NCI-H1105 (cell line): ENCODE measurements at regions not wholly inside any gene's neighbourhood (a gene's known extent, or its start where the extent isn't known, plus 50 kb on each side); places are given as distances from the start of the nearest gene placed in this dataset.
"Not testable (repeated sequence)": the region's sequence is repeated elsewhere in the genome, so short reads cannot be mapped to it uniquely, and the experiment has no call there.

Source experiments
- DNase-seq: peaks from one replicate; lab custom pipeline; 2025; lab: John Stamatoyannopoulos, UW

DNA sequence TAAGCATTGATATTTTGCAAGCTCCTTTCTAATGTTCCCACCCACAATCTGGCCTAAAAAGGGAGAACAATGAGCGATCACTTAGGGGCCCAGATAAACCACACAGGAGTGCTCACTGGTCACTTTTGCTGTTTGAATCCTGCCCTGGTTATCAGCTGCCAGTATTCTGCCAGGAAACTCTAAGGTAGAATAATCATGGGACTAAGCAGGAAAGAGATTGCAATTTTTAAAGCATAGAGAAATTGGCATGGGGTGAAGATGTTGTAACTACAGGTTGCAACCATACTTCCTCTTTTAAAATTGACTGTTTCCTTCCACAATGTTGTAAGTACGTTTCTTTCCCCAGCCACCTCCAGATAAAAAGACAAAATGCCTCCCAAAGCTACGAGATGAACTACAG lies 251.2 kb upstream of the CDH11 start:
- no peak for DNase-seq

- DNase-seq: no peak
These were observed 250.3 kb upstream of the CDH11 start for GRCh38 chr16:65372171-65372570.

DNA sequence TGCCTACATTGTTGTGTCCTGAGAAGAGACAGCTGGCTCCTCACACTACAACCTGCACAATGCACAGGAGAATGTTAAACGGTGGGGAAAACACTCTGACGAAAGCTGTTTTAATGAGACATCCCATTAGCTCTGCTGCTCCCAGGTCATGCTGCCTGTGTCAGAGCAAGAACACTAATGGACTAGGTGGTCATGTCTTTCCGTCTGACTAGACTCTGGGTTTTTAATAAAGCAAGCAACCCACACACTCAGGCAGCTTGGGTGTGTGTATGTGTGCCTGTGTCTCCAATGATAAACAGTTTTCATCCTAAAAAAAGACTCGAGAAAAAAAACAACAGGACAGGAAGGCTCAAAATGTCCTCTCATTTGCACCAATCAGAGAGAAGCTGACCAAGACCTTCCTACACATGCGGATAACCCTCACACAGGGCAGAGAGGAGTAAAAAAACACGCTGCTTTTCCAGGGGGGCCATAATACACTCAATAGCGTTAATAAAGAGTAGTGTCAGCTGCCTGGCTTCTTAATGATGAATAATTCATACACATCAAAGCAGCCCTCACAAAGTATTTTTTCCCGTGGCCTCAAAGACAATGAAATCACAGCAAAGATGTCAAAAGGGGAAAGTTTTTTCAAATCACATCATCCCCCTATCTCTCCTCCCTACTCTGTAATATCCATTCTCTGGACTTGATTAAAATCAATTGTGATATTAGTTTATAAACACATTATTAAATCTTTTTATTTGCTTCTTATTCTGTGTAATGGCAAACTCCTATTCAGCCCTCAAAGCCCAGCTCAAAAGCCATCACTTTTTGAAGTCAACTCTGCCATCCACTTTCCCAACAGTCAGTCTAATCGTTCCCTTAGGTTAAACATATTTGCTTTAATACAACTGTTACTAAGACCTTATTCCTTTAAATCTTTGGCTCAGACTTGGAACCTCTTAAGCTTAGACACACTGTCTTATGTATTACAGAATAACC lies 244.2 kb upstream of the CDH11 start:
- DNase-seq: no peak

DNA sequence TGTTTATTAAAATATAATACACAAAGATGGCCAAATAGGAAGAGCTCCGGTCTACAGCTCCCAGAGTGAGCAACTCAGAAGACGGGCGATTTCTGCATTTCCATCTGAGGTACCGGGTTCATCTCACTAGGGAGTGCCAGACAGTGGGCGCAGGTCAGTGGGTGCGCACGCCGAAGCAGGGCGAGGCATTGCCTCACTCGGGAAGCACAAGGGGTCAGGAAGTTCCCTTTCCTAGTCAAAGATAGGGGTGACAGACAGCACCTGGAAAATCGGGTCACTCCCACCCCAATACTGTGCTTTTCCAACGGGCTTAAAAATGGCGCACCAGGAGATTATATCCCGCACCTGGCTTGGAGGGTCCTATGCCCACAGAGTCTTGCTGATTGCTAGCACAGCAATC lies 234.9 kb upstream of the CDH11 start:
- DNase-seq: not testable (repeated sequence)

- no peak for DNase-seq
These were observed 233.8 kb upstream of the CDH11 start for GRCh38 chr16:65355706-65356105.

DNA sequence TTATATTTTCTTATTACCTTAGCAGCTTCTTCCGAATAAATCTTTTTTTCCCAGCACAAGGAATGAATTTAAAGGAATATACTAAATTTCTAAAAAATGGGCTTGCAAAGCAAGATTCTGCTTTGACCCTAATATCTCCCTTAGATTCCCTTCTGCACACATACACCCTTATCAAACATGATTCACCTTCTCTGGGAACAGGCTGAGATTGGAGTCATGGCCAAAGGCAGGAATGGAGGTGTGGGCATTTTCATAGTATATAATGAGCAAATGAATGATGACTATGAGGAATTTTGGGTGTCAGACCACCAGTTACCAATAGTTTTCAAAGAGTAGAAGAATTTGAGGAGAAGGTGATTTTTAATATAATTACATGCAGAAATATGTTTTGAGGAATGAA lies 231.3 kb upstream of the CDH11 start:
- DNase-seq: no peak

DNA sequence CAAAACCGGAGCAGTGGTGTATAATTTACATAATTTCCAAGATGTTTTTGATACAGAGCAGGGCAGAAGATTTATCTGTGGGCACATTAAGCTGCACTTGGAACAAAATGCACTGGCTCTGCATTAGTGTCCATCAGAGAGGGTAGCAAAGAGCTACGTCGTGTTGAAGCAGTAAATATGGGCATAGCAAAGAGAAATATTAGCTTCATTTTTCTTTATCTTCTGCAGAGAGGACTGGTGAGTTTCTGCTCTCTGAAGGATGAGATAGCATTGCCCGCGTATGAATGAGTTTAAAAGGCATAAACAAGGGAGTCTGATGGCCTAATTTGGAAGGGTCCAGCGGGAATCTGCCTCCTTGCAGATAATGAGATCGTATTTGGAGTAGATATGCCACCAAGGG lies 227.8 kb upstream of the CDH11 start:
- no peak for DNase-seq

- DNase-seq: no peak
These were observed 221.7 kb upstream of the CDH11 start for GRCh38 chr16:65343556-65343955.

DNA sequence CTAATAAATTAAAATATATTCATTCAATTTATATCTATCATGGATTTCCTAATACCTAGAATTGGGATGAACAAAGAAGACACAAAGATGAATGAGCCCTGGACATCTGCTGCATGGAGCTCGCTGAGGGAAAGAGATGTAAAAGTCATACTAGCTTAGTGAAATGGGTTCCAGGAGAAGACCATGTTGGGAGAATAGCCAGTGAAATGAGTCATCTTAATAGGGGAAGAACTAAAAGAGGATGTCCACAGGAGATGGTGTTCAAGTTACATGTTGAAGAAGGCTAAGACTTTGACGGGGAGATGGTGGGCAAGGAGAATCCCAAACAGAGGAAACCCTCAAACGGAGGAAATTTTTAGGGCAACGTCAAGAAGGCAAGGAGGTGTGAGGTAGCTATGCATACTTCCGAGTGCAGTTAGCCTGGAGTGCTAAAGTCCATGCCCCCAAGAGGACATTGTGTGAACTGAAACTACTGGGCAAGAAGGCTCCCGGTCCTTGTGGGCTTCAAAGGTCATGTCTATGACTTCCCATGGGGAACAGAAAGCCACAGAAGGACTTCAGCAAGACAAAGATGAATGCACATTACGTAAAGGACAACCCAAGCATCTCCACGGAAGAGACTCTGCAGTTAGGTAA lies 220.5 kb upstream of the CDH11 start:
- DNase-seq: no peak

DNA sequence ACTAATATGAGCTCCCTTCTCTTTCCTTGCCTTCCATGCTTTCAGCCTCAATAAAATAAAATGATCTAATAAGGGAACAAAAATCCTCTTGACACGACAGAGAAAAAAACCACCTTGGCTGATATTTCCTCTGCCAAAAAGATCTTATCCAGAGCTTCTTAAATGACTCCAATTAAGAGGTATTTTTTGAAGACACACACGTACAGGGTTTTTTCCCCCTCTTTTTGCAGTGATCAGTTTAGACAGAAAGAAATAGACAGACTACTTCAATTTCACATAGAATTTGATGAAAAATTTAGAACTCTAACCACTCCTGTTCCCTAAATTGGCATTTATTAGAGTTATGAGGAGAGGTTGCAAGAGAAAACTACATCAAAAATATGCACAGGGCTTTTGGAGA lies 217.2 kb upstream of the CDH11 start:
- no peak for DNase-seq

DNA sequence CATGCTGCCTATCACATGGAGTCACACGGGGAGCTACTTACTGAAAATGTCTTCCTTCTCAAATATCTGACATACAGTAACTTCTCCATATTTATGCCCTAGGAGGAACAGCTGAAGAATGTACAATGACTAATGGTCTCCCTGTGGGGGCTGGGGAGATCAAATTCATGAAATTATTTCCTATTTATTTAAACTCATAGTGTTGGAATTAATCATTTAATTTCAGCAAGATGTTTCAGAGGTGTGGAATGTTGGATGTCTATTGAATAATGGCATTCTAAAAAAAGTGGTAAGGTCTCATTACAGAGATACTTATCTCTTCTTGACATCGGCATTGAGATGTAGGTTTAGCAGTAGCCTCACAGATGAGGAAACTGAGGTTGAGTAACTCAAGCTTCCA lies 214.3 kb upstream of the CDH11 start:
- DNase-seq: no peak

DNA sequence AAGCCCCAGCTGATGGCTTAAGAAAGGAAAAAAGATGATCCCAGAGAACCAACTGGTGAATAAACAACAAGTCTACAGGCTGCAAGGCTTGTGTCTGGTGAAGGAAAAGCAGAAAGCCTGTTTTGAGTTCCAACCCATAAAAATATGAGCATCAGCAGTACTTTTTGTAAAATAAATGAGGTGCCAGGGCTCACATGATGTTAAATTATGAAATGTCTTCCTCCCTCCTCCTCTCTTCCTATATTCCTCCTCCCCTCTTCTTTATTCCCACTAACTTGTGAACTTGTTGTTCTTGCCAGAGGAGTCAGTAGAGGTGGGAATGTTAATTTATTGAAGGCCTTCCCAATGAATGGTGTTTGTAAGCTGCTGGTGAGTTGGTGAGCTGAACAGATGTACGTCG lies 212.2 kb upstream of the CDH11 start:
- DNase-seq: no peak

GRCh38 chr16:65333283-65333682 lies 211.4 kb upstream of the CDH11 start:
- DNase-seq: no peak

DNA sequence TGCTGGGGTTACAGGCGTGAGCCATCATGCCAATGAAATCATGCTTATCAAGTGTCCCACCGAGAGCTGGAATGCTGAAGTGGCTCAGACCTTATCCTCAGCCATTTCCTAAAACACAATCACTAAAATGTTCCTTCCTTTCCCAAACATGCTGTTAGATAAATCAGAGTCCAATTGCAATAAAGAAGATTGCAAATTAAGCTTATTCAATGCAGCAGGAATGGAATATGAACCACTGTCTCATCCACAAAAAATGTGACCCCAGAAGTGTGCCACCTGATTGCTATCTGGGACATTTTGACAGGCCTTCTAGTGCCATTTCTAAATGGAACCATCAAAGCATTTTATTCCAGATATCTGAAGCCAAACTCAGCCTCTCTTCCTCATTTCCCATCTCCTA lies 205.5 kb upstream of the CDH11 start:
- no peak for DNase-seq

DNA sequence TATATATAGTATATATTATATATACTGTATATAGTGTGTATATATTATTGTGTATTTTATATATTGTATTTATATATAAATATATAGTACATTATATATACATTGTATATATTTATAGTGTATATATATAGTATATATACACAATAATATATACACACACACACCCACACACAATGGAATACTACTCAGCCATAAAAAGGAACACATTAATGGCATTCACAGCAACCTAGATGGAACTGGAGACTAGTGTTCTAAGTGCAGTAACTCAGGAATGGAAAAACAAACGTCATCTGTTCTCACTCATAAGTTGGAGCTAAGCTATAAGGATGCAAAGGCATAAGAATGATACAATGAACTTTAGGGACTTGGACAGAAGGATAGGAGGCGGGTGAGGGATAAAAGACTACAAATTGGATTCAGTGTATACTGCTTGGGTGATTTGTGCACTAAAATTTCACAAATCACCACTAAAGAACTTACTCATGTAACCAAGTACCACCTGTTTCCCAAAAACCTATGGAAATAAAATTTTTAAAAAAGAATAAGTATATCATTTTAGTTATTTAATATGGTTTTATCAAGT lies 201.9 kb upstream of the CDH11 start:
- DNase-seq: no peak

DNA sequence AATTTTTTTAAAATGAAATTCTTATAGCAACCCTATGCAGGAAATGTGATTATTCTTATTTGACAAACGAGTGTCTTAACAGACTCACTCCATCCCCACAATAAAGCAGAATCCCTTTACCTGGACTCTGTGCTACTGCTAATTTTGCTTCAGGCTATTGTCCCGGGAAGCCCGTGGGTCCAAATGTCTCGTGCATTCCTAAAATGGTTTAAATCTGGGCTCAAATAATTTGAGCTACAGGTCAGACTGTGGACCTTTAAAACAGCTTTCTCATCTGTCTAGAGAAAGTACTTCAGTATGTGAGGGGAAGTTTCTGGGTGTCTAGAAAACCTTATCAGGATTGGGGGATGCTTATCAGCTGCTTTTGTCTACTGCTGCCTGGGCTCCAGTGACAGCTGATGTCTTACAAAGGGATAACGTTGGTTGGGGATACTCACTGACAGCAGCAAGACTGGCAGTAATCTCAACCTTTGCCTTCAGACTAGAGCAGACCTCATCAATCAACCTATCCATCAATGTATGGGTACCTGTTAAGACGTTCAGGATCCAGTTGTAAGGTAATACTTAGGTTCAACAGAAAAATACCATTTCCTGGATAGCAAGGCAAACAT lies 197.9 kb upstream of the CDH11 start:
- no peak for DNase-seq

DNA sequence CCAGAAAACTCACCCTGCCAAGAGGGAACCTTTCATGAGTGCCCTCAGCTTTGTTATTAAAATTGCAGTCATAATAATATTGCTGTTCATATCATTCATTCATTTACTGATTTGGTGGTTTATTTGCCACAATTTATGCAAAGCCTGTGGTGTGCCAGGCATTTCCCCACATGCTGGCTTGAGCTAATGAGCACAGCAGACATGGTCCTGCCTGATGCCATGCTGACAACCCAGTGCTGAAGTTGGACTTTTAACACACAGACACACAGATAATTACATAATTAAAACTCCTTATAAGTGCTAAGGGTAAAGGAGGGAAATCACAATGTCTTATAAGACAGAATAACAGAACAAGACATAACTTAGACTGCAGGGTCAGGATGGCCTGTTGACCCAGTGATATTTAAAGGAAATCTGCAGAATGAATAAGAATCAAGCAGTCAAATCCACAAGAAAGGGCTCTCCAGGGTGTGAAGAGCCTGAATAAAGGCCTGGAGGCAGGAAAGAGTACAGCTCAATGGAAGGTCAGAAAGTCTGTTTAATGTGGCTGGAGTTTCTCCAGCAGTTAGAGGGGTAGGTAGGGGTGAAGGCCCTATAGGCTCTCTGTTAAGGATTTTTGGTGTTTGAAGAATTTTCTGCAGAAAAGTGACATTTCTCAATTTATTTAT lies 196.9 kb upstream of the CDH11 start:
- DNase-seq: no peak

DNA sequence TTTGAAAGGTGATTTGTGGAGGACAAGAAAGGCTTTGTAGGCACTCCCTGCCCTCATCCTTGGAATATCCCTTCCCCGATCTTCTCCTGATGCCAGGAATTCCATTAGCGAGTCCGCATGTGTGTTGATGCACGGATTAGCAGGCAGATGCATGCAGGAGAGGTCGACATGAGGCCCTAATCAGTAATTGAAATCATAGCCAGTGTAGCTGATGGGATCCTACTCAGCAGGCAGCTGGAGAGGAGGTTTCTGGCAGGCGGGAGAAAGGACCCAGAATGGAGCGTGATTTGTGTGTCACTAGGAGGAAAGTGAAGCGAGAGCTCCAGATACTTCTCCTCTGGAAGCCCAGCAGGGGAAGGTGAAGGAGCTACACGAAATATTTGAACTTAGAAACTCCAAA lies 196.3 kb upstream of the CDH11 start:
- DNase-seq: no peak

DNA sequence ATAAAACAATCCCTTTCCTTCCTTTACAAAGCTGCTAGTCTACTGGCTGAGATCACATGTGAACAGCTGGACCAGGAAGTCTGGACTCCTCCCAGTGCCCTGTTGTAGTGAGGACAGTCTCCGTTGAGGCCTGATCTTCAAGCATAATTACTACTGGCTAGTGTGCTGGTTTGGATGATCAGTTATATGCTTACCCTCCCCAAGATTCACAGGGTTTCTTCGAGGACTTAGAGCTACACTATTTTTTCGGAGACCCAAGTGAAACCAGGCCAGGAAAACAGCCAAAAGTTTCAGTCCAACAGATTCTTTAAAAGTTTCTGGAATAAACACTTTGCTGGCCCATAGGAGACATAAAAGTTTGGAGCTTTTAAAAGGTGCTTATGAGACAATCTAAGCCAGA lies 194.9 kb upstream of the CDH11 start:
- no peak for DNase-seq

DNA sequence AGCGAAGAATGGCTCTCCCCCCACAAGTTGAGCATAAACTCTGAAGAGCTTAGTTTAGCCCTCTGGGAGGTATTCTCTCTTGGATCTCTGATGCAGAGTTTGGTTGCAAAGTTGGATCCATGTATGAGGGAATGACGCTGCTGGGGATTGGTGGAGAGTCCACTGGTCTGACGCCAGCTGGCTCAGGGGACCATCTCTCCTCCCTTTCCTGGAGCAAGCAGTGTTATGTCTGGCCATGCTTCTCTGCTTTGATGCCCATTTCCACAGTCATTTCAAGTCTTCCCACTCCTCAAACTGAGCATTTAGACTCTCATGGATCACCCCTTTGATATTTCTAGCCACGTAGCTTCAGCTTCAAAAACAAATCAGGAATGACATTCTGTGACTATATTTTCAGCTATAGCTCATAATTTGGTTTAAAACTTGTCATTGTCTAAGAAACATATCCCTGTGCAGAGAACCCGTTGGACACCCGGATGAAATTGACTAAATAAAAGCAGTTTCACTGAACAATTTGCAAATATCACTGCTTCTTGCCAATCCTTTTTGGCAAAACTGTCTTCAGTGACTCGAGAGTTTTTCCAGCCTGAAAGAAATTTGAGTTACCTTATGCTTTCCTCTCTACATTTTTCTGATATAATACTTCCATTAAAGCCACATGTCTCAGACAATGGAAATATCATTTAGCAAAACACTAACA lies 193.4 kb upstream of the CDH11 start:
- DNase-seq: no peak

- no peak for DNase-seq
These were observed 192.8 kb upstream of the CDH11 start for GRCh38 chr16:65314627-65315008.
